B cell (primary cell): ENCODE measurements at regions not wholly inside any gene's neighbourhood (a gene's known extent, or its start where the extent isn't known, plus 50 kb on each side); places are given as distances from the start of the nearest gene placed in this dataset.

Experiments
- ATAC-seq: fragments of 200-7000 bp; cut with Tn5 transposase; one replicate; pipeline ENCODE4 v1.10.0; 2021; ENCODE audit warnings: low read depth, mild to moderate bottlenecking, moderate number of reproducible peaks, moderate library complexity
- CTCF ChIA-PET: fragments of 350-600 bp; sonication (Branson Sonifier 250); formaldehyde crosslinking; loops from one replicate; lab custom pipeline; 2021; ENCODE audit warnings: antibody characterized with exemption, inconsistent platforms; lab: Charles Lee
- POLR2A ChIA-PET: fragments of 350-600 bp; sonication (Branson Sonifier 250); formaldehyde crosslinking; loops from one replicate; lab custom pipeline; 2021; ENCODE audit warnings: antibody characterized with exemption; lab: Charles Lee
- DNase-seq: peaks from one replicate; pipeline ENCODE4 v3.0.0; 2013
- H2AFZ ChIP-seq: 2 replicates; pipeline ENCODE4 v1.6.1; 2012; ENCODE audit warnings: mild to moderate bottlenecking, low read depth, low read length; ENCODE audit not compliant: insufficient read depth, poor library complexity, severe bottlenecking
- H3K27ac ChIP-seq, 2 donors: 1 replicate in 1 of 2; 2 replicates in 1 of 2; pipeline ENCODE4 v1.5.1; 2012 to 2013; ENCODE audit warnings: low read length in 2 of 2, mild to moderate bottlenecking in 2 of 2, moderate library complexity in 1 of 2
- H3K27me3 ChIP-seq, 4 experiments: fragments of 200-600 bp in 1 of 4; sonication (generic) in 1 of 4; replicated peaks in 1 of 4; 1 replicate in 2 of 4; 2 replicates in 2 of 4; pipeline versions ENCODE4 v1.6.1 to v1.7.0; 2013 to 2016; ENCODE audit warnings: low read length in 3 of 4, mild to moderate bottlenecking in 2 of 4, mixed read lengths in 1 of 4, moderate library complexity in 1 of 4; ENCODE audit not compliant: insufficient read depth in 4 of 4, control insufficient read depth in 3 of 4; ENCODE audit errors: control extremely low read depth in 1 of 4
- H3K36me3 ChIP-seq, 2 experiments: replicated peaks in 1 of 2; 1 replicate in 1 of 2; 2 replicates in 1 of 2; pipeline versions ENCODE4 v1.6.1 to v1.7.1; 2013; ENCODE audit warnings: low read length in 1 of 2; ENCODE audit not compliant: insufficient read depth in 2 of 2, control insufficient read depth in 1 of 2; ENCODE audit errors: control extremely low read depth in 1 of 2, extremely low read depth in 1 of 2
- H3K4me1 ChIP-seq, 2 donors: fragments of 200-600 bp in 1 of 2; sonication (generic) in 1 of 2; 1 replicate in 1 of 2; 2 replicates in 1 of 2; pipeline versions ENCODE4 v1.5.1 to v1.6.1; 2013 to 2017; ENCODE audit warnings: low read length in 2 of 2; ENCODE audit not compliant: control insufficient read depth in 2 of 2, insufficient read depth in 2 of 2
- H3K4me2 ChIP-seq: replicated peaks from 2 replicates; pipeline ENCODE3; 2012; ENCODE audit warnings: mild to moderate bottlenecking, low read depth, low read length; ENCODE audit not compliant: poor library complexity, severe bottlenecking
- H3K4me3 ChIP-seq, 5 experiments: fragments of 200-600 bp in 1 of 5; sonication (generic) in 1 of 5; 1 replicate in 3 of 5; 2 replicates in 2 of 5; pipeline versions ENCODE4 v1.5.1 to v1.7.0; 2011 to 2016; ENCODE audit warnings: low read length in 4 of 5, mild to moderate bottlenecking in 4 of 5, low read depth in 2 of 5, control low read depth in 1 of 5, moderate library complexity in 1 of 5; ENCODE audit not compliant: insufficient read depth in 1 of 5; ENCODE audit errors: control extremely low read depth in 1 of 5, extremely low read depth in 1 of 5
- H3K79me2 ChIP-seq: fragments of 200-600 bp; sonication (generic); one replicate; pipeline ENCODE4 v1.6.0; 2016; ENCODE audit warnings: low read length; ENCODE audit not compliant: control insufficient read depth, insufficient read depth
- H3K9ac ChIP-seq: fragments of 200-600 bp; sonication (generic); 2 replicates; pipeline ENCODE4 v1.6.1; 2017; ENCODE audit warnings: mild to moderate bottlenecking, low read length, moderate library complexity
- H3K9me3 ChIP-seq, 3 donors: one replicate each; pipeline versions ENCODE4 v1.6.1 to v1.7.1; 2013; ENCODE audit warnings: low read length in 2 of 3; ENCODE audit not compliant: control insufficient read depth in 2 of 3, insufficient read depth in 1 of 3; ENCODE audit errors: control extremely low read depth in 1 of 3
- H4K20me1 ChIP-seq: 2 replicates; pipeline ENCODE4 v1.6.0; 2012; ENCODE audit warnings: mild to moderate bottlenecking, low read length; ENCODE audit not compliant: insufficient read depth, control insufficient read depth, poor library complexity, severe bottlenecking
- H3K27ac Mint-ChIP-seq: one replicate; pipeline ENCODE4 v1.8.0; 2021; ENCODE audit warnings: mixed read lengths
- H3K27me3 Mint-ChIP-seq: one replicate; pipeline ENCODE4 v1.8.0; 2021; ENCODE audit warnings: mixed read lengths
- H3K4me1 Mint-ChIP-seq: one replicate; pipeline ENCODE4 v1.8.0; 2021; ENCODE audit warnings: mixed read lengths
- H3K4me3 Mint-ChIP-seq: one replicate; pipeline ENCODE4 v1.8.0; 2021; ENCODE audit warnings: mixed read lengths
- H3K9me3 Mint-ChIP-seq: one replicate; pipeline ENCODE4 v1.8.0; 2022; ENCODE audit warnings: mixed read lengths; ENCODE audit not compliant: insufficient read depth
- CTCF ChIP-seq: fragments of 200-600 bp; IDR thresholded peaks from one replicate; pipeline ENCODE4 v1.8.0; 2022; ENCODE audit warnings: antibody characterized with exemption, mild to moderate bottlenecking
- EZH2 ChIP-seq: IDR thresholded peaks from 2 replicates; pipeline ENCODE4 v1.6.1; 2012; ENCODE audit warnings: borderline replicate concordance, low read depth, mild to moderate bottlenecking, moderate library complexity, low read length; ENCODE audit not compliant: insufficient read depth, poor library complexity, severe bottlenecking
- WGBS: methylation state at CpG from one replicate; pipeline ENCODE4 v1.1.5; 2013; ENCODE audit warnings: missing lambda C conversion rate; ENCODE audit not compliant: insufficient coverage; 5-methylcytosine and 5-hydroxymethylcytosine counted together
- intact Hi-C: fragments of 100-400 bp; cut with micrococcal nuclease; formaldehyde crosslinking; loops from one replicate; pipeline ENCODE4 v1.10.0; 2022

GRCh38 chr1:38139738-38140487, 93.3 kb upstream of the POU3F1 start:
- 40% methylated on average over 13 of the region's 15 CpGs for WGBS
- Histone ChIP-seq H3K27me3 (peaks cover 0 to 40% (median 18%) of the 10 kb centered on the region in 4 experiments), H3K4me3 (no peak overlapping the region), H4K20me1 (no peaks in the 10 kb centered on the region), H3K79me2 (no peaks in the 10 kb centered on the region), H2AFZ (no peak overlapping the region), H3K4me1 (no peaks in the 10 kb centered on the region), H3K9ac (no peak overlapping the region), H3K27ac (no peak overlapping the region), H3K36me3 (no peaks in the 10 kb centered on the region), H3K4me2 (no peak overlapping the region), H3K9me3 (no peaks in the 10 kb centered on the region)
- no peak for TF ChIP-seq EZH2
- no peak for TF ChIP-seq CTCF
- H3K27ac Mint-ChIP-seq: no peak overlapping the region
- intact Hi-C loops: no loop called here
- CTCF ChIA-PET: no interaction called here
- H3K27me3 Mint-ChIP-seq: peaks cover 67% of the 10 kb centered on the region
- POLR2A ChIA-PET: no interaction called here
- DNase-seq (no peak), ATAC-seq (no peak)
- peaks cover 3% of the 10 kb centered on the region for H3K4me1 Mint-ChIP-seq
- no peak overlapping the region for H3K4me3 Mint-ChIP-seq
- no peaks in the 10 kb centered on the region for H3K9me3 Mint-ChIP-seq

GRCh38 chr1:38138498-38139233, 92.1 kb upstream of the POU3F1 start:
- Histone ChIP-seq H4K20me1 (no peaks in the 10 kb centered on the region), H3K27me3 (peaks cover 0 to 48% (median 20%) of the 10 kb centered on the region in 4 experiments), H3K27ac (no peak overlapping the region), H3K4me3 (no peak overlapping the region), H3K9ac (no peak overlapping the region), H3K4me2 (no peak overlapping the region), H3K36me3 (no peaks in the 10 kb centered on the region), H3K9me3 (no peaks in the 10 kb centered on the region), H2AFZ (no peak overlapping the region), H3K79me2 (no peaks in the 10 kb centered on the region), H3K4me1 (peaks cover 0 to 4% of the 10 kb centered on the region in 2 donors)
- no peaks in the 10 kb centered on the region for H3K9me3 Mint-ChIP-seq
- intact Hi-C loops: no loop called here
- no peak overlapping the region for H3K4me3 Mint-ChIP-seq
- 86% methylated on average over 5 of the region's 6 CpGs for WGBS
- DNase-seq (no peak), ATAC-seq (no peak)
- peaks cover 73% of the 10 kb centered on the region for H3K27me3 Mint-ChIP-seq
- H3K27ac Mint-ChIP-seq: no peak overlapping the region
- H3K4me1 Mint-ChIP-seq: peaks cover 9% of the 10 kb centered on the region
- TF ChIP-seq EZH2 (no peak), CTCF (no peak)
- ChIA-PET CTCF (no interaction called here), POLR2A (interaction anchor here (0.5 kb wide), 1 partner anchor 715 kb away, joined by 3 read pairs; no protein-coding TSS in a partner anchor)
